Ishikawa (cell line): ENCODE measurements at regions not wholly inside any gene's neighbourhood (a gene's known extent, or its start where the extent isn't known, plus 50 kb on each side); places are given as distances from the start of the nearest gene placed in this dataset.

ENCODE experiments used
- CEBPB ChIP-seq: IDR thresholded peaks from 2 replicates; pipeline ENCODE4 v1.6.1; 2012
- CREB1 ChIP-seq: IDR thresholded peaks from 2 replicates; pipeline ENCODE4 v1.6.1; 2012; ENCODE audit warnings: low read depth
- EP300 ChIP-seq: IDR thresholded peaks from 2 replicates; pipeline ENCODE4 v1.6.1; 2012; ENCODE audit warnings: borderline replicate concordance
- FOXM1 ChIP-seq: IDR thresholded peaks from 2 replicates; pipeline ENCODE4 v1.6.1; 2012; ENCODE audit warnings: low read depth, borderline replicate concordance
- MAX ChIP-seq: IDR thresholded peaks from 2 replicates; pipeline ENCODE4 v1.6.1; 2012
- NFIC ChIP-seq: IDR thresholded peaks from 2 replicates; pipeline ENCODE4 v1.6.1; 2012
- RAD21 ChIP-seq: IDR thresholded peaks from 2 replicates; pipeline ENCODE4 v1.6.1; 2012; ENCODE audit warnings: low read depth
- TAF1 ChIP-seq: IDR thresholded peaks from 2 replicates; pipeline ENCODE4 v1.6.1; 2012; ENCODE audit warnings: low read depth, mild to moderate bottlenecking
- TEAD4 ChIP-seq: IDR thresholded peaks from 2 replicates; pipeline ENCODE4 v1.6.1; 2012
- YY1 ChIP-seq: IDR thresholded peaks from 2 replicates; pipeline ENCODE4 v1.6.1; 2012; ENCODE audit warnings: low read depth
- ZBTB7A ChIP-seq: IDR thresholded peaks from 2 replicates; pipeline ENCODE4 v1.6.1; 2012; ENCODE audit warnings: low read depth
- TF ChIP-seq, protein P1 (sequence below): IDR thresholded peaks from 2 replicates; pipeline ENCODE4 v1.6.1; 2012
- TF ChIP-seq, protein P2 (sequence below): IDR thresholded peaks from 2 replicates; pipeline ENCODE4 v1.6.1; 2012; ENCODE audit warnings: low read depth, mild to moderate bottlenecking

- TF ChIP-seq MAX (no peak), CREB1 (no peak), ZBTB7A (no peak), YY1 (no peak), NFIC (no peak), TEAD4 (no peak), CEBPB (no peak), EP300 (no peak), RAD21 (no peak), TAF1 (no peak), FOXM1 (no peak)
- TF ChIP-seq, protein P1, sequence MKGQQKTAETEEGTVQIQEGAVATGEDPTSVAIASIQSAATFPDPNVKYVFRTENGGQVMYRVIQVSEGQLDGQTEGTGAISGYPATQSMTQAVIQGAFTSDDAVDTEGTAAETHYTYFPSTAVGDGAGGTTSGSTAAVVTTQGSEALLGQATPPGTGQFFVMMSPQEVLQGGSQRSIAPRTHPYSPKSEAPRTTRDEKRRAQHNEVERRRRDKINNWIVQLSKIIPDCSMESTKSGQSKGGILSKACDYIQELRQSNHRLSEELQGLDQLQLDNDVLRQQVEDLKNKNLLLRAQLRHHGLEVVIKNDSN, result no peak
- TF ChIP-seq, protein P2, sequence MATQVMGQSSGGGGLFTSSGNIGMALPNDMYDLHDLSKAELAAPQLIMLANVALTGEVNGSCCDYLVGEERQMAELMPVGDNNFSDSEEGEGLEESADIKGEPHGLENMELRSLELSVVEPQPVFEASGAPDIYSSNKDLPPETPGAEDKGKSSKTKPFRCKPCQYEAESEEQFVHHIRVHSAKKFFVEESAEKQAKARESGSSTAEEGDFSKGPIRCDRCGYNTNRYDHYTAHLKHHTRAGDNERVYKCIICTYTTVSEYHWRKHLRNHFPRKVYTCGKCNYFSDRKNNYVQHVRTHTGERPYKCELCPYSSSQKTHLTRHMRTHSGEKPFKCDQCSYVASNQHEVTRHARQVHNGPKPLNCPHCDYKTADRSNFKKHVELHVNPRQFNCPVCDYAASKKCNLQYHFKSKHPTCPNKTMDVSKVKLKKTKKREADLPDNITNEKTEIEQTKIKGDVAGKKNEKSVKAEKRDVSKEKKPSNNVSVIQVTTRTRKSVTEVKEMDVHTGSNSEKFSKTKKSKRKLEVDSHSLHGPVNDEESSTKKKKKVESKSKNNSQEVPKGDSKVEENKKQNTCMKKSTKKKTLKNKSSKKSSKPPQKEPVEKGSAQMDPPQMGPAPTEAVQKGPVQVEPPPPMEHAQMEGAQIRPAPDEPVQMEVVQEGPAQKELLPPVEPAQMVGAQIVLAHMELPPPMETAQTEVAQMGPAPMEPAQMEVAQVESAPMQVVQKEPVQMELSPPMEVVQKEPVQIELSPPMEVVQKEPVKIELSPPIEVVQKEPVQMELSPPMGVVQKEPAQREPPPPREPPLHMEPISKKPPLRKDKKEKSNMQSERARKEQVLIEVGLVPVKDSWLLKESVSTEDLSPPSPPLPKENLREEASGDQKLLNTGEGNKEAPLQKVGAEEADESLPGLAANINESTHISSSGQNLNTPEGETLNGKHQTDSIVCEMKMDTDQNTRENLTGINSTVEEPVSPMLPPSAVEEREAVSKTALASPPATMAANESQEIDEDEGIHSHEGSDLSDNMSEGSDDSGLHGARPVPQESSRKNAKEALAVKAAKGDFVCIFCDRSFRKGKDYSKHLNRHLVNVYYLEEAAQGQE, result no peak
Observed at GRCh38 chr3:13963137-13963886, 83.4 kb upstream of the WNT7A start.
